ENCODE measurements at regions not wholly inside any gene's neighbourhood (a gene's known extent, or its start where the extent isn't known, plus 50 kb on each side); places are given as distances from the start of the nearest gene placed in this dataset.
"Not testable (repeated sequence)": the region's sequence is repeated elsewhere in the genome, so short reads cannot be mapped to it uniquely, and the experiment has no call there.

- no peak for ATAC-seq
- DNase-seq: no peak
- intact Hi-C loops (cut with micrococcal nuclease): no loop called here
Observed at GRCh38 chr14:99029916-99030305, 242.1 kb downstream of the BCL11B start.

- intact Hi-C loops (cut with micrococcal nuclease): no loop called here
- ATAC-seq (no peak), DNase-seq (no peak)
Observed at GRCh38 chr14:99030454-99030853, 241.5 kb downstream of the BCL11B start.

GRCh38 chr14:99032759-99033158 is 239.2 kb downstream of the BCL11B start:
- ATAC-seq: no peak
- no peak for DNase-seq
- intact Hi-C loops (cut with micrococcal nuclease): no loop called here

GRCh38 chr14:99033951-99034350 is 238.0 kb downstream of the BCL11B start:
- DNase-seq (no peak), ATAC-seq (no peak)
- intact Hi-C loops (cut with micrococcal nuclease): no loop called here

GRCh38 chr14:99034711-99035171 is 237.3 kb downstream of the BCL11B start:
- intact Hi-C loops (cut with micrococcal nuclease): no loop called here
- DNase-seq: no peak
- ATAC-seq: no peak

GRCh38 chr14:99035268-99035667 is 236.7 kb downstream of the BCL11B start:
- intact Hi-C loops (cut with micrococcal nuclease): no loop called here
- DNase-seq (peak; percentile 67), ATAC-seq (peak; percentile 71)

GRCh38 chr14:99035712-99036610 is 236.0 kb downstream of the BCL11B start:
- ATAC-seq: peak; percentile 98
- intact Hi-C loops (cut with micrococcal nuclease): no loop called here
- peak; percentile 87 for DNase-seq

- peak; percentile 8 for ATAC-seq
- DNase-seq: peak; percentile 53
- intact Hi-C loops (cut with micrococcal nuclease): no loop called here
Observed at GRCh38 chr14:99036611-99037293, 235.2 kb downstream of the BCL11B start.

- ATAC-seq; intact Hi-C loops (cut with micrococcal nuclease); DNase-seq: not testable (repeated sequence)
Observed at GRCh38 chr14:99037326-99037725, 234.7 kb downstream of the BCL11B start.

GRCh38 chr14:99037777-99038430 is 234.1 kb downstream of the BCL11B start:
- no peak for ATAC-seq
- intact Hi-C loops (cut with micrococcal nuclease): no loop called here
- no peak for DNase-seq

- no peak for ATAC-seq
- no peak for DNase-seq
- intact Hi-C loops (cut with micrococcal nuclease): no loop called here
Observed at GRCh38 chr14:99038431-99038820, 233.6 kb downstream of the BCL11B start.

- DNase-seq (no peak), ATAC-seq (no peak)
- intact Hi-C loops (cut with micrococcal nuclease): no loop called here
Observed at GRCh38 chr14:99039331-99040041, 232.5 kb downstream of the BCL11B start.

- DNase-seq: no peak
- ATAC-seq: no peak
- intact Hi-C loops (cut with micrococcal nuclease): no loop called here
Observed at GRCh38 chr14:99040052-99040451, 231.9 kb downstream of the BCL11B start.

GRCh38 chr14:99040711-99041110 is 231.3 kb downstream of the BCL11B start:
- DNase-seq: no peak
- ATAC-seq: no peak
- intact Hi-C loops (cut with micrococcal nuclease): no loop called here

GRCh38 chr14:99041141-99041819 is 230.7 kb downstream of the BCL11B start:
- DNase-seq: no peak
- intact Hi-C loops (cut with micrococcal nuclease): no loop called here
- no peak for ATAC-seq

- intact Hi-C loops (cut with micrococcal nuclease): no loop called here
- ATAC-seq: no peak
Observed at GRCh38 chr14:99041820-99042174, 230.2 kb downstream of the BCL11B start.

GRCh38 chr14:99042381-99043266 is 229.4 kb downstream of the BCL11B start:
- no peak for DNase-seq
- intact Hi-C loops (cut with micrococcal nuclease): no loop called here
- no peak for ATAC-seq

More at GRCh38 chr14:99041820-99042174, 230.2 kb downstream of the BCL11B start:
- no peak for DNase-seq

GRCh38 chr14:99043267-99043615 is 228.8 kb downstream of the BCL11B start:
- ATAC-seq (no peak), DNase-seq (no peak)
- intact Hi-C loops (cut with micrococcal nuclease): no loop called here

Measured in left ventricle myocardium superior (tissue), 1 donor.